Tibial nerve (tissue), 3 donors: ENCODE measurements at regions not wholly inside any gene's neighbourhood (a gene's known extent, or its start where the extent isn't known, plus 50 kb on each side); places are given as distances from the start of the nearest gene placed in this dataset.

ENCODE experiments used
- CTCF ChIP-seq, 5 experiments: fragments of 200-600 bp in 3 of 5; fragments of 450-650 bp in 2 of 5; sonication (generic) in 3 of 5; IDR thresholded peaks; one replicate each; pipeline ENCODE4 v1.5.1; 2016 to 2019; ENCODE audit warnings: antibody characterized with exemption in 5 of 5, mild to moderate bottlenecking in 3 of 5, moderate library complexity in 2 of 5
- POLR2A ChIP-seq, 2 donors: fragments of 450-650 bp; IDR thresholded peaks; one replicate each; pipeline ENCODE4 v1.6.1; 2017; ENCODE audit warnings: antibody characterized with exemption in 2 of 2, mild to moderate bottlenecking in 2 of 2, moderate library complexity in 2 of 2

GRCh38 chr9:88796947-88797346, 194.3 kb upstream of the S1PR3 start:
- no peak for TF ChIP-seq POLR2A (IDR thresholded peaks at IDR 0.05)
- no peak for TF ChIP-seq CTCF (IDR thresholded peaks at IDR 0.05)
